NCI-H2107 (cell line): ENCODE measurements at regions not wholly inside any gene's neighbourhood (a gene's known extent, or its start where the extent isn't known, plus 50 kb on each side); places are given as distances from the start of the nearest gene placed in this dataset.
A peak's percentile ranks its signal among the peaks of the same experiment; 100 is the strongest.
"Not testable (repeated sequence)": the region's sequence is repeated elsewhere in the genome, so short reads cannot be mapped to it uniquely, and the experiment has no call there.

Experiments used
- DNase-seq: peaks from one replicate; lab custom pipeline; 2025; lab: John Stamatoyannopoulos, UW

DNA sequence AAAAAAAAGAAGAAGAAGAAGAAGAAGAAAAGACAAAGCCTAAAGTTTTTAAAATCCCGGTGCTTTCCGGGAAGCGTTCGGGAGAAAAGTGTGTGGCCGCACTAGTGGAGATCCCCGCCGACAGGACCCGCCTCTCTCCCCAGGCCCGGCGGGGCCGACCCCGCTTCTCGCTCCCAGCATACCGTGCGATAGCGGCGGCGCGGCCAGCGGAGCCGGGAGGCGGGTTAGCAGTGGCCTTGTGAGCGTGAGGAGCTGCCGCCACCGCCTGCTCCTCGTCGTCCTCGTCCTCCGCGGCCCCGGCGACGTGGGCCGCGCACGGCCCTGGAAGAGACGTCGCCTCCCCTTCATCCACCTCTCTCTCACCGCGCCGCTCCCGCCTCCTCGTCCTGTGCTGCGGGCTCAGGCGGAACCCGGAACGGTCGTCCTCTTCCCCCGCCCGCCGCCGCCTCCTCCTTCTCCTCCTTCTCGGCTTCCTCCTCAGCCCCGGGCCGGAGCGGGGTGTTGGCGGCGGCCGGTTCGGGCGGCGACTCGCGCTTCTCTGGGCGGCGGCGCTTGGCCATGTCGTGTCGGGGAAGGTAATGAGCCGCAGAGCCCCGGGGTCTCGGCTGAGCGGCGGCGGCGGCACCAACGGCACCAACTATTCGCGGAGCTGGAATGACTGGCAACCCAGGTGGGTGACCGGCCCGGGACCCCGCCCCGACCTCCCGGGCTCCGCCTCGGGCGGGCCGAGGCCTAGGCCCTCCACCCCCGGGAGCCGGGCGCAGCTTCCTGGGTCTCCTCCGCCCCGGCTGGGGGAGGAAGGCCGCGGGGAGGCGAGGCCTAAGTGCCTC is 62.6 kb upstream of the CDR2 start:
- peak; percentile 3 for DNase-seq

DNA sequence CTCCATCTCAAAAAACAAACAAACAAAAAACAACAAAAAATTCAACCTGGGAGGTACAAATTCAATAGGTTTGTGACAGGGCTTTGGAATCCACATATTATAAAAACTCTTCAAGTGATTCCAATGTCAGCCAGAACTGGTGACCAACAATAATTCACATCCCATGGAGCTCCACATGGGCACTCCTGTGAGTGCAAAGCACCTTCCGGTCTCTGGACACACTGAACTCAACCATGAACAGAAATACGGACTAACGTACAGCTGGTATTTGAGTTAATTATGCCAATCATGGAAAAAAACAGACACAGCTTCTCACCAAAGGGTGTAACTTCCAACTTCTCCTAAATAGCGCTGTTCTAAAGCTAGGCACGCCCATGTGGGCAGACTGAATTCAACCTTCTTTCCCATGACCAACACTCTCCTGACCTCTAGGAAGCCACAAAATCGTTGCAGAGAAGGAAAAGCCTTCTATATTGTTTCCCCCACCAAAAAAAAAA is 62.0 kb upstream of the CDR2 start:
- DNase-seq, result not testable (repeated sequence)

DNA sequence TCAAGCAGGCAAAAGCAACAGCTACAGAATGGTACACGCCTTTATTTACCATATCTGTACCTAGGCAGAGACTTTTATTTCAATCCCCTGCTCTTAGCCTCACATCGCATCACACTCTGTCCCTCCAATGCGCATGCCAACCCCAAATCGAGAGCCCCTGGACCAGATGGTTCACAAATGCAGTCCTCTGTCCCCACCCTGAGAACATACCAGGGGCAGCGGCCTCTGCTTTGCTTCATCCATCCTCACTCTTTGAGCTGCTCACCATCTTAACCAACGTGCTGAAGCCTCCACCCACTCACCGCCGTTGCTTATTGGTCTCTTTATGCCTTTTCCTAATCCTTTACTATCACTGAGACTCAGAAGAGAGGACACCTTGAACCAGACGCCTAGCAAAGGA is 56.9 kb upstream of the CDR2 start:
- not testable (repeated sequence) for DNase-seq

DNA sequence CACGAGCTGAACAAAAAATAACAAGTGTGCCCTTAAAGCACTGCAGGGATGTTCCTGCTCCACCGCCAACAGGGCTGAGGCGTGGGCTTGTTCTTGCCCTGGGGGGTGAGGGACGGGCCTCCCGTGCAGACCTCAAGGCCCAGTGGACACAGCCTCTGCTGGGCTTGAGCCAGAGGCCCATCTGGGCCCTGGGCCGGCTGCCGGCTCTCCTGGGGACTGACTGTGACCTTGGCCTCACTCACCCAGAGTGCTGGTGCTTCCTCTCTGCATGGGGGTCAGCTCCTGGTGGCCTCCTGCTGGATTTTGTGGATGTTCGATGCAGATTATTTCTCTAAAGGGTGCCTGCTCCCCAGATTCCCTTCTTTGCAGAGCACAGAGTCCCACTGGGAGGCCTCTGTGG is 54.2 kb upstream of the CDR2 start:
- no peak for DNase-seq

DNA sequence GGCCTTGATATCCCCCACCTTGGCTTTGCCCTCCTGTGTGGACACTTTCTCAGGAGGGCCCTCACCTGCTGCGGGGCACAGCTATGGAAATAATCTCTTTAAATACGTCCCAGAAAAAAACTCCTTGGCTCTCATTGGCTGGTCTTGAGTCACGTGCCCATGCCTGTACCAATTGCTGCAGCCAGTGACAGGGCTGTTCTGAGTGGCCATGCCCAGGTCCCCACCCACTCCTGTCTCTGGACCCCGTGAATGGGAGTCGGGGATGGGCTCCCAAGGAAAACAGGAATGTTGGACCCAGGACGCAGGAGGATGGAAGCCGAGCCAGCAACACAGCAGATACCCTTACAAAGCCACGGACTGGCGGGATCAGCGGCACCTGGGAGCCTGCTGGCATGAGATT is 53.1 kb upstream of the CDR2 start:
- DNase-seq, result no peak

DNA sequence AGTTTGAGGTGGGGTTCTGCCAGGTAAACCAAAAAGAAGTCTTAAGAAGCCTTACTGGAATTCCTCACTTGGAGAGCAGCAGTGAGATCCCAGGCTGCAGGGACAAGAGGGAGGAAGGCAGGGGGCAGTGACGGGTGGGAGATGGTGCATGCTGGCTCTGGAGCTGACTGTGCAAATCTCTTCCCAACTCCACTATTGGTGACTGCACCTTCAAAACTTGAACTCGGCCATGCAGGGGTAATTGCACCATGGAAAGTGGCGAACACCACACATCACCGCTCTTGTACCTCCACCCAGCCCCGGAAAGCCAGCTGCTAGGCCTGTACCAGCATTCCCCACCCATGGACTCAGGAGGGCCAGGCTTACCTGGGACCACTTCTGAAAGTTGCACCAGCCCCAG is 51.4 kb upstream of the CDR2 start:
- DNase-seq, result no peak

DNA sequence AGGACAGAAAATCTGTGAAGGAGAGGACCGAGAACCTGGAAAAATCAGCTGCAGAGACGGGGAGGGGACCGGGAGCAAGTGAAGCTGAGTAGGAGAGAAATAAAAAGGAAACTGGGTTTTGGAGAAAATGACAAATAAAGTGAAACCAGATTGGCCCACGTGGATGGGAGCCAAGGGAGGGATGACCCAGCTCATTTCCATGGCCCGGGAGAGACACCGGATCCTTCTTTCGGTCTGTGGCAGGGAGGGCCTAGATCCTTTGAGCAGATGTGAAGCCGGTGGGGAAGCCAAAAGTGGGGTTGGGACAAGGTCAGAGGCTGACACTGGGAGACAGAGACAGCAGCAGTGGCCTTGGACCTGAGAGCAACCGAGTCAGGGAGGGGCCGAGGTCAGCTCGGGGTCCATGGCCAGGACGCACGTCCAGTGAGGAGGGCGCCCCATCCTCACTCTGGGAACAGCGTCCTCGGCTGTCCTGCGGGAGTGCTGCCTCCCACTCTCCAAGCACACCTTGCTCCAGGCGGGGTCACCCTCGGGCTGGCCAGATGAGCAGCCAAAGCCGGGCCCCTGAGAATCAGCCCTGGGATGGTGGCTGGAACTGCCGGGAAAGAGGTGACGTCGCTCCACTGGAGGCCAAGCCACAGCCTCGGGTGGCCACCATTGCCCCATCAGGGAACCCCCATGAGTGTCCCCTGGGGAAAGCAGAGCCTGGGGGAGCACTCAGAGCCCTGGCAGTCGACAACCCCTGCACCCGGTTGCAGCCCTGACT is 50.8 kb upstream of the CDR2 start:
- no peak for DNase-seq

DNA sequence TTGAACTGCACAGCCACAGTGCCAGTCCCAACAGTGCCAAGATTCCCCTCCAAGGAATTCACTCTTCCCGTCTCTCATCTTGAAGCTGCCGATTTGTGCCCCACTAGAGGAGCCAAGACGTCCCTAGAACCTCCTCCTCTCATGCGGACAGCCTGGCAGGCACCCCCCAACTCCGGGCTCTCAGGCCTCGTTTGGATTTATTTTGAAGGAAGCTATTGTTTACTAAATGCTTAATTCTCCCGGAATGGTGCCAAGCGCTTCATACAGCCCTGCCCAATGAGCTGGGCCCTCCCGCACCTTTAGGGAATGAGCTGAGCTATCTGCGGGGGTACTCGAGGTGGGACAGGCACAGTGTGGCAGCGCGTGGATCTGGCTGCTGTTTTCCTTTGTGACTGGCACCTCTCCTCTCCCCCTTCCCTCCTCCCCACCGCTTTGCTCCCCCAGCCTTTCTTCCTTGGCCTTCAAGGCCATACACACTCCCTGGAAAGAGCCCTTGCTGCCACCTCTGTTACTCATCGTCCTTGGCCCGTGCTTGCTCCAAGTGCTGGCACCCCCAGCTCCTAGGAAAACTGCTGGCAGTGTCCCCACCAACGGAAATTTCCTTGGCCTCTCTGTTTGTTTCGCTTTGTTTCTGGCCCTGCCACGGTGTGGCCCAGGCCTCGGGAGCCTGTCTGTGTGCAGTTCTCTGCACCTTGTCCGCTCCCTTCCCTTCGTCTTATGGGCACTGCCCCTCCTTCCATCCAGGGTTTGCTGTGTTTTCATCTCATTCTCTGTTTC is 49.9 kb upstream of the CDR2 start:
- DNase-seq, result no peak
